DND-41 (cell line): ENCODE measurements at regions not wholly inside any gene's neighbourhood (a gene's known extent, or its start where the extent isn't known, plus 50 kb on each side); places are given as distances from the start of the nearest gene placed in this dataset.

Source experiments
- CTCF ChIP-seq: IDR thresholded peaks from 2 replicates; pipeline ENCODE4 v1.5.1; 2012; ENCODE audit warnings: borderline replicate concordance, low read length, moderate library complexity, mild to moderate bottlenecking; ENCODE audit not compliant: poor library complexity, severe bottlenecking; ENCODE audit errors: extremely low read depth
- EZH2 ChIP-seq: IDR thresholded peaks from 3 replicates; pipeline ENCODE4 v1.6.1; 2012; ENCODE audit warnings: borderline replicate concordance, low read depth, mild to moderate bottlenecking, moderate library complexity, low read length, inconsistent platforms; ENCODE audit not compliant: severe bottlenecking

- no peak for TF ChIP-seq CTCF
- TF ChIP-seq EZH2, result no peak
Measured at GRCh38 chr7:142608630-142609428, 140.4 kb upstream of the PRSS1 start.
